HEK293 (cell line): ENCODE measurements at regions not wholly inside any gene's neighbourhood (a gene's known extent, or its start where the extent isn't known, plus 50 kb on each side); places are given as distances from the start of the nearest gene placed in this dataset.

Source experiments
- CTCF ChIA-PET: fragments of 350-600 bp; formaldehyde crosslinking; extraction: SDS; loops from one replicate; lab custom pipeline; 2021; ENCODE audit warnings: antibody characterized with exemption; lab: Yijun Ruan, JAX
- POLR2A ChIA-PET: fragments of 300-600 bp; formaldehyde crosslinking; extraction: SDS; loops from one replicate; lab custom pipeline; 2020; ENCODE audit warnings: antibody characterized with exemption, inconsistent platforms; lab: Yijun Ruan, JAX
- H3K27ac ChIP-seq: fragments of 200-500 bp; sonication (Bioruptor generic); 2 replicates; pipeline ENCODE4 v1.5.1; 2014; ENCODE audit warnings: low read depth, low read length, control low read depth, inconsistent platforms; ENCODE audit errors: extremely low read depth
- H3K36me3 ChIP-seq, 2 experiments: fragments of 200-500 bp in 1 of 2; sonication (Bioruptor generic) in 1 of 2; 1 replicate in 1 of 2; 2 replicates in 1 of 2; pipeline ENCODE4 v1.5.1; 2014 to 2017; ENCODE audit warnings: inconsistent platforms in 2 of 2, low read length in 2 of 2; ENCODE audit not compliant: control insufficient read depth in 2 of 2, insufficient read depth in 1 of 2
- H3K4me1 ChIP-seq: fragments of 200-500 bp; sonication (Bioruptor generic); 2 replicates; pipeline ENCODE4 v1.5.1; 2014; ENCODE audit warnings: mild to moderate bottlenecking, low read length, inconsistent platforms; ENCODE audit not compliant: control insufficient read depth, insufficient read depth
- H3K4me3 ChIP-seq: 2 replicates; pipeline ENCODE4 v1.5.1; 2011; ENCODE audit warnings: low read depth, mild to moderate bottlenecking, control low read depth, low read length, moderate library complexity
- H3K9me3 ChIP-seq: fragments of 200-500 bp; sonication (Bioruptor generic); 2 replicates; pipeline ENCODE4 v1.5.1; 2014; ENCODE audit warnings: low read depth, low read length, inconsistent platforms; ENCODE audit not compliant: control insufficient read depth, insufficient read depth
- GFI1B ChIP-seq: fragments of 450-650 bp; formaldehyde crosslinking; IDR thresholded peaks from 2 replicates; pipeline ENCODE4 v1.5.1; 2016; ENCODE audit warnings: missing biosample characterization, missing genetic modification characterization
- GLIS1 ChIP-seq: fragments of 450-650 bp; formaldehyde crosslinking; IDR thresholded peaks from 2 replicates; pipeline ENCODE4 v1.5.1; 2016; ENCODE audit warnings: missing biosample characterization, missing genetic modification characterization
- HOXC10 ChIP-seq: sonication (generic); formaldehyde crosslinking; IDR thresholded peaks from 2 replicates; pipeline ENCODE4 v1.8.1; 2023; ENCODE audit warnings: mild to moderate bottlenecking, missing genetic modification reagents
- MEIS1 ChIP-seq: sonication (generic); formaldehyde crosslinking; IDR thresholded peaks from 2 replicates; pipeline ENCODE4 v1.8.1; 2022; ENCODE audit warnings: missing genetic modification reagents, mild to moderate bottlenecking, borderline replicate concordance
- PRDM10 ChIP-seq: fragments of 450-650 bp; formaldehyde crosslinking; IDR thresholded peaks from 2 replicates; pipeline ENCODE4 v1.5.1; 2016; ENCODE audit warnings: missing biosample characterization, missing genetic modification characterization
- PRDM4 ChIP-seq: fragments of 450-650 bp; formaldehyde crosslinking; IDR thresholded peaks from 2 replicates; pipeline ENCODE4 v1.5.1; 2017; ENCODE audit warnings: missing biosample characterization, missing genetic modification characterization
- SCRT2 ChIP-seq: fragments of 450-650 bp; formaldehyde crosslinking; IDR thresholded peaks from 2 replicates; pipeline ENCODE4 v1.5.1; 2016; ENCODE audit warnings: missing biosample characterization, missing genetic modification characterization
- ZBTB44 ChIP-seq: fragments of 450-650 bp; IDR thresholded peaks from 2 replicates; pipeline ENCODE4 v1.5.1; 2018; ENCODE audit warnings: missing biosample characterization, mild to moderate bottlenecking, missing genetic modification characterization
- ZBTB8A ChIP-seq: fragments of 450-650 bp; formaldehyde crosslinking; IDR thresholded peaks from 2 replicates; pipeline ENCODE4 v1.5.1; 2016; ENCODE audit warnings: missing biosample characterization, missing genetic modification characterization
- ZFHX2 ChIP-seq: fragments of 450-650 bp; formaldehyde crosslinking; conservative IDR thresholded peaks from 2 replicates; pipeline ENCODE4 v1.5.1; 2016; ENCODE audit warnings: missing biosample characterization, missing genetic modification characterization
- ZNF157 ChIP-seq: fragments of 450-650 bp; formaldehyde crosslinking; IDR thresholded peaks from 2 replicates; pipeline ENCODE4 v1.5.1; 2016; ENCODE audit warnings: missing biosample characterization, missing genetic modification characterization
- ZNF174 ChIP-seq: fragments of 450-650 bp; formaldehyde crosslinking; IDR thresholded peaks from 2 replicates; pipeline ENCODE4 v1.5.0; 2017; ENCODE audit warnings: missing biosample characterization, mild to moderate bottlenecking, missing genetic modification characterization
- ZNF274 ChIP-seq, 2 experiments: fragments of 200-500 bp in 1 of 2; fragments of 450-650 bp in 1 of 2; sonication (Bioruptor generic) in 1 of 2; formaldehyde crosslinking in 1 of 2; IDR thresholded peaks; 2 replicates each; pipeline versions ENCODE4 v1.5.1 to v1.6.1; 2014 to 2016; ENCODE audit warnings: borderline replicate concordance in 1 of 2, inconsistent platforms in 1 of 2, low read length in 1 of 2, missing biosample characterization in 1 of 2, missing genetic modification characterization in 1 of 2
- ZNF311 ChIP-seq: fragments of 450-650 bp; formaldehyde crosslinking; IDR thresholded peaks from 2 replicates; pipeline ENCODE4 v1.5.1; 2017; ENCODE audit warnings: missing biosample characterization, missing genetic modification characterization, borderline replicate concordance
- ZNF350 ChIP-seq: fragments of 450-650 bp; formaldehyde crosslinking; IDR thresholded peaks from 2 replicates; pipeline ENCODE4 v1.5.0; 2017; ENCODE audit warnings: missing biosample characterization, mild to moderate bottlenecking, missing genetic modification characterization
- ZNF354C ChIP-seq: fragments of 450-650 bp; formaldehyde crosslinking; IDR thresholded peaks from 2 replicates; pipeline ENCODE4 v1.5.1; 2016; ENCODE audit warnings: missing biosample characterization, missing genetic modification characterization, low read depth, borderline replicate concordance
- ZNF394 ChIP-seq: fragments of 450-650 bp; formaldehyde crosslinking; IDR thresholded peaks from 2 replicates; pipeline ENCODE4 v1.5.1; 2016; ENCODE audit warnings: missing biosample characterization, missing genetic modification characterization, mild to moderate bottlenecking, moderate library complexity, borderline replicate concordance
- ZNF404 ChIP-seq: fragments of 450-650 bp; formaldehyde crosslinking; IDR thresholded peaks from 2 replicates; pipeline ENCODE4 v1.5.1; 2017; ENCODE audit warnings: missing biosample characterization, missing genetic modification characterization
- ZNF548 ChIP-seq: fragments of 450-650 bp; formaldehyde crosslinking; IDR thresholded peaks from 2 replicates; pipeline ENCODE4 v1.5.1; 2016; ENCODE audit warnings: missing biosample characterization, missing genetic modification characterization
- ZNF629 ChIP-seq: fragments of 450-650 bp; formaldehyde crosslinking; IDR thresholded peaks from 2 replicates; pipeline ENCODE4 v1.5.1; 2017; ENCODE audit warnings: missing biosample characterization, missing genetic modification characterization
- ZNF639 ChIP-seq: fragments of 450-650 bp; formaldehyde crosslinking; IDR thresholded peaks from 2 replicates; pipeline ENCODE4 v1.5.1; 2016; ENCODE audit warnings: missing biosample characterization, missing genetic modification characterization
- ZNF654 ChIP-seq: fragments of 450-650 bp; formaldehyde crosslinking; IDR thresholded peaks from 2 replicates; pipeline ENCODE4 v1.5.1; 2016; ENCODE audit warnings: low read depth, missing biosample characterization, missing genetic modification characterization
- ZNF747 ChIP-seq: fragments of 450-650 bp; formaldehyde crosslinking; IDR thresholded peaks from 2 replicates; pipeline ENCODE4 v1.5.1; 2016; ENCODE audit warnings: missing biosample characterization, missing genetic modification characterization
- ZNF791 ChIP-seq: fragments of 450-650 bp; formaldehyde crosslinking; IDR thresholded peaks from 2 replicates; pipeline ENCODE4 v1.5.1; 2016; ENCODE audit warnings: missing biosample characterization, missing genetic modification characterization
- ZNF837 ChIP-seq: fragments of 450-650 bp; formaldehyde crosslinking; IDR thresholded peaks from 2 replicates; pipeline ENCODE4 v1.5.1; 2016; ENCODE audit warnings: missing biosample characterization, missing genetic modification characterization
- ZSCAN23 ChIP-seq: fragments of 450-650 bp; formaldehyde crosslinking; IDR thresholded peaks from 2 replicates; pipeline ENCODE4 v1.5.1; 2016; ENCODE audit warnings: missing biosample characterization, missing genetic modification characterization
- ZSCAN30 ChIP-seq: fragments of 450-650 bp; IDR thresholded peaks from 2 replicates; pipeline ENCODE4 v1.5.1; 2018; ENCODE audit warnings: missing biosample characterization, mild to moderate bottlenecking, missing genetic modification characterization, moderate library complexity

- Histone ChIP-seq H3K4me3 (no peak overlapping the region), H3K36me3 (no peaks in the 10 kb centered on the region), H3K4me1 (no peaks in the 10 kb centered on the region), H3K9me3 (no peaks in the 10 kb centered on the region), H3K27ac (no peak overlapping the region)
- ChIA-PET POLR2A (no interaction called here), CTCF (interaction anchor here (0.5 to 1.5 kb wide), 3 partner anchors 98 to 1240 kb away, joined by 3 to 5 read pairs (median 3); no protein-coding TSS in a partner anchor)
- no peak for TF ChIP-seq ZNF629
- no peak for TF ChIP-seq ZNF394 (tag by site-specific recombination)
- no peak for TF ChIP-seq ZBTB44 (tag by site-specific recombination)
- no peak for TF ChIP-seq ZNF404 (tag by site-specific recombination)
- no peak for TF ChIP-seq ZNF639
- no peak for TF ChIP-seq ZBTB8A (tag by site-specific recombination)
- no peak for TF ChIP-seq ZNF157
- no peak for TF ChIP-seq SCRT2 (tag by site-specific recombination)
- no peak for TF ChIP-seq ZSCAN23 (tag by site-specific recombination)
- TF ChIP-seq ZNF654 (tag by site-specific recombination): no peak
- TF ChIP-seq PRDM10: no peak
- no peak for TF ChIP-seq HOXC10
- TF ChIP-seq ZNF174 (tag by site-specific recombination): no peak
- no peak for TF ChIP-seq ZFHX2 (tag by site-specific recombination)
- no peak for TF ChIP-seq ZNF837 (tag by site-specific recombination)
- no peak for TF ChIP-seq ZNF548 (tag by site-specific recombination)
- no peak for TF ChIP-seq ZNF311 (tag by site-specific recombination)
- no peak for TF ChIP-seq ZSCAN30
- TF ChIP-seq ZNF274 (IDR thresholded peaks at IDR 0.05; ENCODE audit: low read length): no peak
- TF ChIP-seq ZNF274 (tag by site-specific recombination; IDR thresholded peaks at IDR 0.05; ENCODE audit: borderline replicate concordance): no peak
Observed at GRCh38 chr6:141210901-141211300, 921.8 kb upstream of the GJE1 start.

- ChIA-PET POLR2A (no interaction called here), CTCF (no interaction called here)
- H3K27ac ChIP-seq: no peak overlapping the region
- TF ChIP-seq MEIS1 (CRISPR knock-in tag) (no peak), ZNF791 (tag by site-specific recombination) (no peak), ZNF350 (no peak), GLIS1 (tag by site-specific recombination) (no peak), GFI1B (tag by site-specific recombination) (no peak), ZNF354C (no peak), ZNF747 (tag by site-specific recombination) (no peak), PRDM4 (no peak)
Observed at GRCh38 chr6:141209890-141210289, 922.8 kb upstream of the GJE1 start.

More at GRCh38 chr6:141209890-141210289, 922.8 kb upstream of the GJE1 start:
- Histone ChIP-seq H3K9me3 (no peaks in the 10 kb centered on the region), H3K36me3 (no peaks in the 10 kb centered on the region), H3K4me1 (no peaks in the 10 kb centered on the region), H3K4me3 (no peak overlapping the region)
